ENCODE measurements at regions not wholly inside any gene's neighbourhood (a gene's known extent, or its start where the extent isn't known, plus 50 kb on each side); places are given as distances from the start of the nearest gene placed in this dataset.
"Not testable (repeated sequence)": the region's sequence is repeated elsewhere in the genome, so short reads cannot be mapped to it uniquely, and the experiment has no call there.

DNA sequence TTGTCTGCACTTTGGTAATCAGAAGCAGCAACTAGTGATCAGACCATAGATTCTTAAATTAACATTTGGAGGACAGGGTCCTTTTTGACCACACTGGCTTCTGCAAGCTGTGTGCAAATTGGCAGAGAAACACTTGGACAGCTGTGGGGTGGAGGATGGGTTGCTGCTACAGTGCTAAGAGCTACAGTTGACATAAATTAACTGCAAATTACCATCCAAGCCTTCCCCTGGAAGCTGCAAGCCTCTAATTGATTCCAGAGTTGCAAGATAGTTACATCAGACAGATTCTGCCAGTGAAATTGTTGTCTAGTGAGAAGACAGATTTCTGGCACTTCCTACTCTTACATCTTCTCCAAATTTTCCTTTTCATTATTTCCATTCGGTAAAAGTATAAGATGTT is 517.7 kb downstream of the DIRAS2 start:
- no peak for DNase-seq

DNA sequence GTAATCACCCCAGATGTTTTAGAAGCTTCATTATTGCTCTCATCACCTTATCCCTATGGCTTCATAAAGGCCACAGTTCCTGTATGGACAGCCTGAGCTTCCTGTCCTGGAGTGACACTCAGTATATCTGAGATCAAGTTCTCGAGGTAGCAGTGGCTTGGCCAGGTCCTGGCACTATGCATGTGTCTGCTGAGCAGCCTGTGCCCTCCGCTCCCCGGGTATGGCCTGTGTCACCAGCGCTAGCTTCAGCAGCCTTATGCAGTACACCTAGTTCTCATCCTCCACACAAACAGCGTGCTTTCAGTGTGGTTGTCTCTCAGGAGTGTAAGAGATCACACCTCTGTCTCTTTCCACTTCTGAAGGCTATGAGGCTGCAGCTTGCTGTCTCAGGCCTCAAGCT is 514.7 kb downstream of the DIRAS2 start:
- DNase-seq: no peak

DNA sequence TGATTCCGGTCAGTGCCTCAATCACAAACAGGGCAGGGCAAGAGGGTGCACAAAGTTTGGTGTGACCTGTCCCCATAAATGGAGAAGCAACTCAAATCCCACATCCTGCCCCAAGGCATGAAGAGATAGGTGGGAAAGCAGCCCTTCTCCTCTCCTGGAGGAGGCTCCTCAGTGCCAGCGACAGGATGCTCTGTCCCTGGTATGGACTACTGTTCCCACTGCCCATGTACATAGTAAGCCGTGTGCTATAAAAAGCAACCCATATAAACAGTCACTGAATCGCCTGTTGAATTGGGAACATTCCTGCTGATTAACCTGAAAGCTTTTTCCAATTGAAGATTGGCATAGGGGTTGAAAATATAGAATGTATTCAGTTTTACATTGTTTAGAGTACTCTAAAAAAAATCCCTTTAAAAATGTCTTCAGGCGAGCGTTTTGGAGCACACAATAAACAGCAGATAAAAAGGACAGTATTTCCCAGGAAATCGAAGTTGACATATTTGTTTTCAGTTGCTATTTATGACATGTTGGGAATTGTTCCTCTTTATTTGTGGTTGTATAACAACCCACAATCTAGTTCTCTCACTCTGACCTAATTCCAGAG is 513.9 kb downstream of the DIRAS2 start:
- DNase-seq: no peak

DNA sequence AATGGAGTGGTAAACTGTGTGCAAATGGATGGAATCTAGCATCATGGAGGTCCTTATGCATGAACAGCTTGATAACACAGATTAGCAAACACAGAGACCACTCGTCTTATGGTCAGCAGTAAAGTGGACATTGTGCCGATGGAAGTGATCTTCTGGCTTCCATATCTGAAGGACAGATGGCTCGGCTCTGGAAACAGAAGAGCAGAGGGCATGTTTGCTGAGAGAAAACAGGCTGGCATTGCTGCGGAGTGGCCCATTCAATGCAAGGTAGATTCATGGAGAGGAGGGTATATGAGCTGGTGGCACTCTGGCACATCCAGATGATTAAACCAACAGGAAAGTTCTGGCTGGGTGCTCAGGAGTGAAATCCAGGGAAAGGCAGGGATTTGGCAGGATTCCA is 513.2 kb downstream of the DIRAS2 start:
- no peak for DNase-seq

DNA sequence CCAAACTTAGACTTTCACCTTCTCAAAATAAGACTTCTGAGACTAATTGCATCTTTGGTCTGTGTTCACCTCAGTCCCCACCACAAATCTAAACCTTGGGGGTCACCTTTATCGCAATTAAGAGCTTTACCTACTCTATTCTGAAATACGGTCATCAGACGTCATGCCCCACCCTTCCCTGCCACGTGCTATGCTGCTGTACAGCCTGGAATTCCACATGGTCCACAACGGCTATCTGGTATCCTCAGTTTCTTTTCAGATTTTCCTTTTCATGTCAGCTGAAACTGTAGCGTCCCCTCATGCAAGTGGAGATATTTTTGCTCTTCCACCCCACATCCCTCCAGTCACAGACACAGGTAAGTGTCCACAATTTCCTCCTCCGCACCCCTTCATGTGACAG is 511.1 kb downstream of the DIRAS2 start:
- no peak for DNase-seq

DNA sequence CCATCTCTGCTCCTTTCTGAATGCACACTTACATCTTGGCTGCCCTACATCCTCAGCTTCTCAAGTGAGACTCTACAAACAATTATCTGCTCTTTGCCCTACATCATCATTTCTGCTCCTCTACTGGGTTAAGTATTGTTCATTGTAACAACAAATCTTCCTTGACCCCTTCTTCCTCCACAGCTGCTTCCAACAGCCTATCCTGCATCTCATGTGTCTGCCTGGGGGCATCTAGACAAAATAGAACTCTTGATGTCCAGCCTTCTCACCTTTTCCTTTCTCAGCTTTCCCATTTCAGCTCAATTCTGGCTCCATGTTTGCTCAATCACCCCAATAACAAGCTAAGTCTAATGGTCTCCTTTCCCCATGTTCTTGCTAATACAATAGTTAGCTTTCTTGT is 509.8 kb downstream of the DIRAS2 start:
- DNase-seq: no peak

DNA sequence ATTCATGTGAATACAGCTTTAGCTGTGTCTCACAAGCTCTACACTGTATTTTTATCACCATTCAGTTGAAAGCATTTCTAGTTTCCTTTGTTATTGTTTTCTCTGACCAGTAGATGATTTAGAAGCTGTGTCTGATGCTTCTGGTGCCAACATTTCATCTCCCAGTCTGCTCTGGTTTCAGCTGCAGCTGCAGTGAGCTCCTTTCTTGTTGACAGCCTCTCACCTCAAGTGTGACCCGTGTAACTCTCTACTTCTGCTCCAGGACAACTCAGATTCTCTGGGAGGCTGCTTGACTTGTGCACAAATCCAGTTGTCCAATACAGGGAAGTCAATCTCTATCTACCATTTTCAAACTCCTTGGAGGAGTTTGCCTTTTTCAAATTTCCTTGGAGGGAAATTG is 504.8 kb downstream of the DIRAS2 start:
- DNase-seq: no peak

DNA sequence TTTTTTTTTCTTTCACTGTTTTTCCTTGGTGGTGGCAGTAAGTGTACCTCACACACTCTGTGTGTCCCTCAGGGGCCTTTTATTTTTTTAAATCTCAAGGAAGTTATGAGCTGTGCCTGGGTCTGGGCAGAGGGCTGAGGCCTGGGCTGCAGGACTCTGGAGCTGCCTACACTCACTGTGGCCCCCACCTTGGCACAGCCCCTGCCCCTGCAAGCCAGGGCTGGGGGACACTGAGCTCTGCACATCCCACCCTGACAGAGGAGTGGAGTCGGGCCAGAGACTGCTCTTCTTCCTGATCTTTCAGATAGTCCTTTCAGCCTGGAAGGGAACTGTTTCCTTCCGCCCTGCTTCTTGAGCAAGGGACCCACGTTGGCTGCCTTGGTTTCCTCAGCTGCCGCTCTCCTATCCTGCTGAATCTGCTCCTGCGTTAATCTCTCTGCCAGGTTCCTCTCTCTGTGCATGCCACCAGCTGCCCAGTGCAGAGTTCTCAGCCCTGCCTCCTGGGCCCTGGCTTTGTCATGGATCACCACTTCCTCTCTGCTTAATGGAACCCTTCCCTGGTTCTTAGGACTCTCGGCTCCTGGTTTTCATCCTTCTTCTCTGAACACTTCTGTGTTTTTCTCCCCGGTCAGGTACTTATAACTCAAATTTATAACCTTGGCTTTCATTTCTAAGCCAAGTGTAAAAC is 502.3 kb downstream of the DIRAS2 start:
- no peak for DNase-seq

DNA sequence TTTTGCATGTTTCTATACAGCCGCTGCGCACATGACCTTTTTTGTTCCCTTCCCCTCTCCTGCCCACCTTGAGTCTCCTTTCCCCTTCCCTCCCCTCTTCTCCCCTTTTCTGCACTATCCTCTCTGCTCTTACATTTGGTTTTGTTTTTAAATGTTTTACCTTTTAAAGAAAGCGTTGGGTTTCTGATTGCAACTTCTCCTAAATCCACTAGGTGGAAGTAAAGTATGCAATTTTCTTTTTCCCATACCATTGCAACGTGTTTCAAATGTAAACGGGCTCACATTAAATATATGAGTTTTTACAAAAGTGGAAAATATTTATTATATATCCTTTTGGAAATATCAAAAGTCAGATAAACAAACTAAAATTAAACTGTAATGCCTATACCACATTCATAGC is 500.9 kb downstream of the DIRAS2 start:
- no peak for DNase-seq

DNA sequence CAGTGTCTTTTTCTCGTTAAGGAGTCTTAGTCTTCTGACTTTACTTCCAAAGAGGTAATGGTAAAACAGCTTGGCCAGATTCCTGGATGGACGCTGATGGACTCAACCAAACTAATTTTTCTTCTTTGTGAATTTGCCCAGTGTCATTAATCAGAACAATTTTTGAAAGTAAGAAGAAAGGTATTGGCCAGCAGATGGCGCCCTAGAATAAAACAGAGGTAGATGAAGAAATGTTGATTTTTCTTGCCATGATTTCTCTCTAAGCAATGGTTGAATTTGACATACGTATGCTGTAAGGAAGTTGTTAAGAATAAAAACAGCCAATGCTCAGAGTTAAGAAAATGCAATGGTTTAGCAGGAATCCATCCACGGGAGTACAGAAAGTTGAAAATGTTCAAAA is 500.0 kb downstream of the DIRAS2 start:
- DNase-seq: peak in 7 of 51 donors; percentile 2 to 40 (median 14)

DNA sequence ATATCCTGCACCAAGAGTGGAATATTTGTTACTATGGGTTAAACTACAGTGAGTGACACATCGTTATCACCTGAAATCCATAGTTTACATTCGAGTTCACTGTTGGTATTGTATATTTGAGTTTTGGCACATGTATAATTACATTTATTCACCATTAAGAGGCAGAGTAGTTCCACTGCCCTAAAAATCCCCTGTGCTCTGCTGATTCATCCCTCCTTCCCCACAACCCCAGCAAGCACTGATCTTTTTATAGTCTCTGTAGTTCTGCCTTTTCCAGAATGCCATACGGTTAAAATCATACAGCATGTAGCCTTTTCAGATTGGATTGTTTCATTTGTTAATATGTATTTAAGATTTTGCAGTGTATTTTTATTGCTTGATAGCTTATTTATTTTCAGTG is 495.2 kb downstream of the DIRAS2 start:
- no peak for DNase-seq

DNA sequence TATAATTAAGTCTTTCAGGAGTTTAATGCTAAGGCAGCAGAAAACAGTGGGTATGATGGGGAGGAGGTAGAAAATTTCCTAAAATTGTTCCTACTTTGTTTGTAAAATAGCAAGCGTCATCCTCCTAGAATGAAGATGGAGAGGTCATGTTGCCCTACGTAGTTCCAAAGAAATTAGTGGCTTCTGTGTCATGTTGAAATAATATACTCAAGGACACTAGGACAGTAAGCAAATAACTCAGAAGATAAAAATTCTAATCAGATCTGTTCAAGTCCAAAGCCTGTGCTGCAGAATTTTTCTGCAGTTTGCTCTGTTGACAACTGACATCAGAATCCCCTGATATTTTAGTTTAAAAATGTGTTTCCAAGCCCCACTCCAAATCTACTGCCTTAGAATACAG is 486.3 kb downstream of the DIRAS2 start:
- DNase-seq: no peak

DNA sequence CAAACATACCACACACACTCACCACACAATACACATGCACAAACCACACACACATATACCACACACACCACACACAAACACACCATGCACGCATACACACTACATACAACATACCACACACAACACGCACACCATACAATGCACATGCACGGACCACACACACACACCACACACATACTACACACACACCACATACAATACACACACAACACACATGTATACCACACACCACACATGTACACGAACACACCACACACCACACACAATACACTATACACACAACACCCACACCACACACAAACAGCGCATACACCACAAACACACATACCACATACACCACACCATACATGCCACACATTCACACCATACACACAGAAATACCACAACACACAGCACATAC is 480.3 kb downstream of the DIRAS2 start:
- DNase-seq: no peak

DNA sequence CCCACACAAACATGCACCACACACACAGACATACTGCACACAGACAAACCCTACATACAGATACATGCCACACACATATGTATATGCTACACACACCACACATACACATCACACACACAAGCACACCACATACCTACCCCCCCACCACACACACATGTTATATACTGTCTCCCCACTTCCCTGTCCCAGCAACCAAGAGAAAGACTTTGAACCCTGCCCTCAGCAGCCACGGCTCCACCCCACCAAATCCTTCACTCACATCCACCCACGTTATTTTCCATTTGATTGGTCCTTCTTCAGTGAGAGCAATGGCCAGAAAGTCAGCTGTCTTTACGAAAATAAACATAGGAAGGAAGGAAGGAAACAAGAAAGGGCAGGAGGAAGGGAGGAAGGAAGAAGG is 479.8 kb downstream of the DIRAS2 start:
- no peak for DNase-seq

DNA sequence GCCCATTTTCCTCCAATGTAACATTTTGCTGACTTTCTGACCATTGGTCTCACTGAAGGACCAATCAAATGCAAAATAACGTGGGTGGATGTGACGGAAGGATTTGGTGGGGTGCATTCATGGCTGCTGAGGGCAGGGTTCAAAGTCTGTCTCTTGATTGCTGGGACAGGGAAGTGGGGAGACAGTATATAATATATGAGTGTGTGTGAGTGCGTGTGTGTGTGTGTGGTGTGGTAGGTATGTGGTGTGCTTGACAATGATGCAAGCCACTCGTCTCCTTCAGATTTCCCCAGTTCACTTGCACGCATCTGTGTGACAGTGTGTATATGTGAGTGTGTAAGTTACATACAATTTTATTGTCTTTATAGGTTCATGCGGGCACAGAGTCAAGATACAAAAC is 477.3 kb downstream of the DIRAS2 start:
- DNase-seq: no peak

DNA sequence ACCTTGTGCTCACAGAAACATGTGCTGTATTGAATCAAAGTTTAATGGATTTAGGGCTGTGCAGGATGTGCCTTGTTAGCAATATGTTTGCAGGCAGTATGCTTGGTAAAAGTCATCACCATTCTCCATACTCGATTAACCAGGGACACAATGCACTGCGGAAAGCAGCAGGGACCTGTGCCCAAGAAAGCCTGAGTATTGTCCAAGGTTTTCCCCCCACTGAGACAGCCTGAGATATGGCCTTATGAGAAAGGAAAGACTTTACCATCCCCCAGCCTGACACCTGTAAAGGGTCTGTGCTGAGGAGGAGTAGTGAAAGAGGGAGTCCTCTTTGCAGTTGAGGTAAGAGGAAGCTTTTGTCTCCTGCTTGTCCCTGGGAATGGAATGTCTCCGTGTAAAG is 476.2 kb downstream of the DIRAS2 start:
- DNase-seq: not testable (repeated sequence)

DNA sequence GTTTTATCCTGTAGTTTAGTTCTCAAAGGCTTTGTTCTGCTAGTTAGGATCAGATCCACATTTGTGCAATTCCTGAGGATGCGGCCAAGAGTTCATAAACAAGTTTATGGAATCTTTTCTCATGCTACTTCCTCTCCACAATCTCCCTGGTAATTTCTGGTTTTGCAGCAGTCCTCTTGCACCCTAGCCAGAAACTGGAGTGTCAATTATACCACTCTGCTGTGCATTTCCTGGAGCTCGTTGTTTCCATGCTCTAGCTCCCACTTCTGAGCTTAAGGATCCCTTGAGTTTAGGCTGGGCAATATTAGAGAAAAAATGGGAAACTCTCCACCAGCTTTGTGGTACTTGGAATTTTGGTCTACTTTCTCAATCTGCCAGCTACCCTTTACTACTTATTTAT is 474.7 kb downstream of the DIRAS2 start:
- no peak for DNase-seq

DNA sequence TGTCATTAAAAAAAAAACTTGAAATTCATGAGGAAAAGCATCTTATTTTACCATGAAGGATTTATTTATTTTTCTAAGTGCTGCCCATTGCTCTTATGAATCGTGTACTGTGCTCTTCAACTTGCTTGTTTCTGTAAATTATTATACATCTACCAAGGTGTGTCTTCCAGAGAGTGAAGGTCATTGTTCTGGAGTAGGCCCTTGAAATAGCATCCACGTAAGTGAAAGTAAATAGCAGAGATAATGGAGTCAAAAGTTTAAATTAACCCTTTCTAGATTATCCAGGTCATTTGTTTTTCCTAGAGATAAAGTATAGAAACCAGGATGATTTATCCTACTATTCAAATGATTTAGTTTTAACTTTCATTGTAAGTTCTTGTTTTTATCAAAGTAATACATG is 473.1 kb downstream of the DIRAS2 start:
- no peak for DNase-seq

DNA sequence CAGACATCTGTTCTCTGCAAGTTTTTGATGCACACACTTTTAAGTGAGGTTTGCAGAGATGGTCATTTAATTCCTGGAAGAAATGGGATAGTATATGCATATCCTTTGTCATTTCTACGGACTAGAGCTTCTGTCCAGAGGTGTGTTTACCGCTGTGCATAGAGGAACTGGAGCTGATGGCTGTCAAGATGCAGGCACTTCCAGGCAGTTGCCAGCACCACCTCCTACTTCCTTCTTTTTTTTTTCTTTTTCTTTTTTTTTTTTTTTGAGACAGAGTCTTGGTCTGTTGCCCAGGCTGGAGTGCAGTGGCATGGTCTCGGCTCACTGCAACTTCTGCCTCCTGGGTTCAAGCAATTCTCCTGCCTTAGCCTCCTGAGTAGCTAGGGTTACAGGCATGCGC is 468.7 kb downstream of the DIRAS2 start:
- not testable (repeated sequence) for DNase-seq

DNA sequence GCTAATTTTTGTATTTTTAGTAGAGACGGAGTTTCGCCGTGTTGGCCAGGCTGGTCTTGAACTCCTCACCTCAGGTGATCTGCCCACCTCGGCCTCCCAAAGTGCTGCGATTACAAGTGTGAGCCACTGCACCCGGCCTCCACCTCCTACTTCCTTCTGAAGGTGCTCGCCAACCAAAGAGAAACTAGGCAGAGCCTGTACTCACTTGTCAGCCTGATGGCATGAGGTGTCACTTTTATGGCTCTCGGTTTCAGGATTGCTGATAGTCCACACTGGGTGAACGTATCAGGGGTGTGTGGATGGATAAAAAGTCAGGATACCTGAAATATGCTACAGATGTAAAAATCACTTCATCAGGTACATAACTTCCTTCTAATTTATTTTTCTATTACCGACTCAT is 468.3 kb downstream of the DIRAS2 start:
- not testable (repeated sequence) for DNase-seq

DNA sequence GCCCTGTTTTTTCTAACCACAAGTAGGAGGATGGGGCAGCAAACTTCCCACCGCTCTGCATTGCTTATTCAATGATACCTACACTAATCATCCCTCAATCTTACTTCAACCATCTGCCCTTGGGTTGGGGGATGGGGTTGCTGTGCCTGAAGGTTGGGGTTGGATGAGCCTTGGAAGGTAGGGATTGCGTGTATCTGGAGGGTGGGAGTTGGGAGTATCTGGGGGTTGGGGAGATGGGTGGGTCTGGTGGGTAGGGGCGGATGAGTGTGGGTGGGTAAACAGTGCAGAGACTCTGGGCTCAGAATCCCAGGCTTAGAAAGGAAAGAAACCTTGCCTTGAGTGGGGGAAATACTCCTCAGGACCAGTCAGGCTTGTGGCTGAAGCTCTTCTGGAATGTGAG is 467.4 kb downstream of the DIRAS2 start:
- no peak for DNase-seq

DNA sequence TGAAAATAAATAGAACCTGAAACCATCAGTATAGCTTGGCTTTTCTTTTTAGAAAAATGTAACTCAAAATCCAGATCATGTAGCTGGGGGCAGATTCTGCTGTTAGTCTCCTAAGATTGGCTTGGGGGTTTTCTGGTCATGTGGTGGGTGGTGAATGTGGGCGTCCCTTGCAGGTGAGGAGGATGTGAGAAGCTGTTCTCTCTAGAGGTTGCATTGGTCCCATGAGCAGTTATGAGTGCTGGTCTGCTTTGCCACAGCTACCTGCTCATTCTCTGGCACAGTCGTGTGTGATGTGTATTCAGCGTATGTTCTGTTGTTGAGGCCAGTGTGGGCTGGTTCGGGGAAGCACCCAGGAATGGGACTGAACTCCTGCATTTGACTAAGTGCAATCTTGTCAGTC is 466.8 kb downstream of the DIRAS2 start:
- no peak for DNase-seq

DNA sequence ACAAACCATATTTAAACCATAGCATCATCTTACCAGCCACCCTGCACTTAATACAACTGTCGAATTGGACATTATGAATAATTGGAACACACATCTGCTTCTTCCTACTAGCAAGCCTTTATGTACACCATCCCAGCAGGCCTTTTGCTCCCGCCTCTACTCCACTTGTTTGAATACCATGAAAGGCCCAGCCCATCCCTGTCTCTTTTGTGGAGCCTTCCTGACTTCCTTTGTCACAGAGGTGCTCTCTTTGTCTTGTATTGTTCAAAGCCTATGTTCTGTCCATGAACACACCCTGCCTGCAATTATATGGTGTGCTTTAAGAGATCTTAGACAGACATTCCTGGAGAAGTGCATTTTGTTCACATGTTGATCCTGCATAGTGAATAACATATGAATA is 465.7 kb downstream of the DIRAS2 start:
- no peak for DNase-seq

DNA sequence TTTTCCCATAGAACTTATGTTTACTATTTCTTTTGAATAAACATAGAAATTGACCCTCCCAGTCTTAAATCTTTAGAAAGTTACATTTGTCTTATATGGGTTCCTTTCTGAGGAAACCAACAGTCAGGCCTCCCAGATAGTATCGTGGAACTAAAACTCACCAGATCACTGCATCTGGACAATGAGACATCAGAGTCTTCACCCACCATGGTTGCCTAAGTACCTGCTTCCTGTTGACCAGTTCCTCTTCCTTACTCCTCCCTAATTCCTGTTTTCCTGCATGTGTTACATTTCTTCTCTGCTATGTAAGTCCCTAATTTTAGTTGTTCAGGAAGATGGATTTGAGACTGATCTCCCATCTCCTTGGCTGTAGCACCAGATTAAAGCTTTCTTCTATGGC is 462.2 kb downstream of the DIRAS2 start:
- DNase-seq: no peak

All from hypothalamus (tissue), 51 donors.